Testis (tissue), 2 donors: ENCODE measurements at regions not wholly inside any gene's neighbourhood (a gene's known extent, or its start where the extent isn't known, plus 50 kb on each side); places are given as distances from the start of the nearest gene placed in this dataset.

Experiments
- DNase-seq: peaks from one replicate; pipeline ENCODE4 v3.0.0-alpha.2; 2019
- H3K27ac ChIP-seq, 2 donors: fragments of 200-600 bp; sonication (generic); one replicate each; pipeline ENCODE4 v1.5.1; 2019
- H3K27me3 ChIP-seq: fragments of 200-600 bp; sonication (generic); one replicate; pipeline ENCODE4 v1.5.1; 2019
- H3K36me3 ChIP-seq: fragments of 200-600 bp; sonication (generic); one replicate; pipeline ENCODE4 v1.5.1; 2017; ENCODE audit warnings: low read depth; ENCODE audit errors: missing control alignments
- H3K4me1 ChIP-seq: fragments of 200-600 bp; sonication (generic); one replicate; pipeline ENCODE4 v1.5.1; 2019
- H3K4me3 ChIP-seq, 2 donors: fragments of 200-600 bp; sonication (generic); one replicate each; pipeline ENCODE4 v1.5.1; 2017 to 2019
- H3K9me3 ChIP-seq: fragments of 200-600 bp; sonication (generic); one replicate; pipeline ENCODE4 v1.5.1; 2017
- CTCF ChIP-seq, 3 experiments: fragments of 450-650 bp in 2 of 3; fragments of 200-600 bp in 1 of 3; sonication (generic) in 1 of 3; IDR thresholded peaks; one replicate each; pipeline ENCODE4 v1.5.1; 2016 to 2019; ENCODE audit warnings: antibody characterized with exemption in 3 of 3, mild to moderate bottlenecking in 2 of 3, moderate library complexity in 1 of 3
- POLR2A ChIP-seq: fragments of 450-650 bp; IDR thresholded peaks from one replicate; pipeline ENCODE4 v1.6.1; 2017; ENCODE audit warnings: antibody characterized with exemption, mild to moderate bottlenecking, moderate library complexity
- WGBS, 2 donors: methylation state at CpG; one replicate each; pipeline ENCODE4 v1.1.5; 2018; 5-methylcytosine and 5-hydroxymethylcytosine counted together
- intact Hi-C: fragments of 100-400 bp; cut with DNase I; formaldehyde crosslinking; loops from one replicate; pipeline ENCODE4 v1.15.1; 2023; ENCODE audit warnings: low total_unique reads

- 40 to 71% methylated on average over 1 of the region's 1 CpG for WGBS, 2 donors
- no peaks in the 10 kb centered on the region for H3K27me3 ChIP-seq
- H3K4me1 ChIP-seq: no peaks in the 10 kb centered on the region
- H3K36me3 ChIP-seq: no peaks in the 10 kb centered on the region
- H3K4me3 ChIP-seq: no peak overlapping the region
- no peaks in the 10 kb centered on the region for H3K9me3 ChIP-seq
- intact Hi-C loops: no loop called here
- DNase-seq: no peak
- TF ChIP-seq POLR2A: no peak
- TF ChIP-seq CTCF (IDR thresholded peaks at IDR 0.05): no peak
- no peak overlapping the region for H3K27ac ChIP-seq
Measured at GRCh38 chr16:66299349-66299748, 67.1 kb upstream of the CDH5 start.

- TF ChIP-seq CTCF (IDR thresholded peaks at IDR 0.05): no peak
- TF ChIP-seq POLR2A: no peak
- H3K4me3 ChIP-seq: no peak overlapping the region
- no peak overlapping the region for H3K27ac ChIP-seq
- H3K4me1 ChIP-seq: no peaks in the 10 kb centered on the region
- no peaks in the 10 kb centered on the region for H3K9me3 ChIP-seq
- H3K36me3 ChIP-seq: no peaks in the 10 kb centered on the region
- no peak for DNase-seq
- intact Hi-C loops: no loop called here
- H3K27me3 ChIP-seq: no peaks in the 10 kb centered on the region
- WGBS, 2 donors: 96 to 100% methylated on average over 2 of the region's 2 CpGs
Measured at GRCh38 chr16:66298571-66299120, 67.8 kb upstream of the CDH5 start.

- no peak for TF ChIP-seq CTCF (IDR thresholded peaks at IDR 0.05)
- no peak for TF ChIP-seq POLR2A
- H3K36me3 ChIP-seq: no peaks in the 10 kb centered on the region
- no peaks in the 10 kb centered on the region for H3K9me3 ChIP-seq
- no peaks in the 10 kb centered on the region for H3K4me1 ChIP-seq
- intact Hi-C loops: no loop called here
- DNase-seq: no peak
- no peaks in the 10 kb centered on the region for H3K27me3 ChIP-seq
- no peak overlapping the region for H3K4me3 ChIP-seq
- WGBS, 2 donors: 69 to 86% methylated on average over 2 of the region's 2 CpGs
- no peak overlapping the region for H3K27ac ChIP-seq
Measured at GRCh38 chr16:66298006-66298405, 68.5 kb upstream of the CDH5 start.

GRCh38 chr16:66296591-66296990 lies 69.9 kb upstream of the CDH5 start:
- H3K4me3 ChIP-seq: no peak overlapping the region
- H3K27ac ChIP-seq: no peak overlapping the region
- no peaks in the 10 kb centered on the region for H3K27me3 ChIP-seq
- no peaks in the 10 kb centered on the region for H3K9me3 ChIP-seq
- 84 to 96% methylated on average over 5 of the region's 5 CpGs for WGBS, 2 donors
- DNase-seq: no peak
- no peak for TF ChIP-seq CTCF (IDR thresholded peaks at IDR 0.05)
- TF ChIP-seq POLR2A: no peak
- no peaks in the 10 kb centered on the region for H3K4me1 ChIP-seq
- H3K36me3 ChIP-seq: no peaks in the 10 kb centered on the region
- intact Hi-C loops: no loop called here

GRCh38 chr16:66295761-66296546 lies 70.5 kb upstream of the CDH5 start:
- H3K9me3 ChIP-seq: no peaks in the 10 kb centered on the region
- H3K27ac ChIP-seq: no peak overlapping the region
- H3K4me3 ChIP-seq: no peak overlapping the region
- WGBS, 2 donors: 95 to 96% methylated on average over 3 to 4 of the region's 4 CpGs
- no peaks in the 10 kb centered on the region for H3K27me3 ChIP-seq
- TF ChIP-seq CTCF (IDR thresholded peaks at IDR 0.05) (no peak), POLR2A (no peak)
- no peaks in the 10 kb centered on the region for H3K36me3 ChIP-seq
- intact Hi-C loops: no loop called here
- no peaks in the 10 kb centered on the region for H3K4me1 ChIP-seq
- no peak for DNase-seq
